H1 (cell line): ENCODE measurements at regions not wholly inside any gene's neighbourhood (a gene's known extent, or its start where the extent isn't known, plus 50 kb on each side); places are given as distances from the start of the nearest gene placed in this dataset.

Source experiments
- CTCF ChIA-PET: fragments of 300-600 bp; sonication (Branson Sonifier 250); formaldehyde crosslinking; loops from one replicate; lab custom pipeline; 2021; ENCODE audit not compliant: partially characterized antibody; lab: Charles Lee
- POLR2A ChIA-PET: fragments of 300-600 bp; sonication (Branson Sonifier 250); formaldehyde crosslinking; loops from one replicate; lab custom pipeline; 2021; ENCODE audit warnings: inconsistent platforms; ENCODE audit not compliant: partially characterized antibody; lab: Charles Lee
- DNase-seq, 2 experiments: peaks; one replicate each; pipeline versions ENCODE4 v3.0.0 to v3.0.0-alpha.2; 2010 to 2022; ENCODE audit warnings: low spot score in 2 of 2, low read depth in 1 of 2, mixed read lengths in 1 of 2
- FAIRE-seq: peaks from 2 replicates; lab custom pipeline; 2011; peaks lifted over from hg19 to GRCh38; lab: Jason Lieb, UNC
- H2AFZ ChIP-seq: 2 replicates; pipeline ENCODE4 v1.8.1; 2012; ENCODE audit warnings: low read length, inconsistent platforms
- H2AK5ac ChIP-seq: 2 replicates; pipeline ENCODE4 v1.6.1; 2013; ENCODE audit warnings: low read depth, low read length
- H2BK120ac ChIP-seq: replicated peaks from 2 replicates; pipeline ENCODE3; 2013; ENCODE audit warnings: low read depth, low read length, inconsistent platforms
- H2BK12ac ChIP-seq: 2 replicates; pipeline ENCODE4 v1.6.1; 2013; ENCODE audit warnings: low read depth, low read length
- H2BK15ac ChIP-seq: 2 replicates; pipeline ENCODE4 v1.6.1; 2013; ENCODE audit warnings: low read length
- H2BK20ac ChIP-seq: 2 replicates; pipeline ENCODE4 v1.6.1; 2013; ENCODE audit warnings: low read length
- H2BK5ac ChIP-seq: 2 replicates; pipeline ENCODE4 v1.6.1; 2013; ENCODE audit warnings: low read depth, low read length
- H3K14ac ChIP-seq: 2 replicates; pipeline ENCODE4 v1.6.1; 2013; ENCODE audit warnings: inconsistent platforms; ENCODE audit not compliant: insufficient read length
- H3K18ac ChIP-seq: 2 replicates; pipeline ENCODE4 v1.6.1; 2013; ENCODE audit warnings: low read length; ENCODE audit errors: extremely low read depth
- H3K23ac ChIP-seq: 2 replicates; pipeline ENCODE4 v1.6.1; 2013; ENCODE audit warnings: inconsistent platforms; ENCODE audit not compliant: insufficient read length
- H3K23me2 ChIP-seq: 2 replicates; pipeline ENCODE4 v1.6.1; 2013; ENCODE audit warnings: low read depth, low read length
- H3K27ac ChIP-seq: 2 replicates; pipeline ENCODE4 v1.6.1; 2011; ENCODE audit warnings: low read depth, low read length, inconsistent platforms
- H3K27me3 ChIP-seq, 4 experiments: replicated peaks in 1 of 4; 1 replicate in 1 of 4; 2 replicates in 3 of 4; pipeline versions ENCODE4 v1.6.1 to v1.8.1; 2011 to 2013; ENCODE audit warnings: low read length in 3 of 4, mild to moderate bottlenecking in 3 of 4, inconsistent platforms in 2 of 4, mixed read lengths in 2 of 4, moderate library complexity in 1 of 4; ENCODE audit not compliant: control insufficient read depth in 3 of 4, insufficient read depth in 3 of 4; ENCODE audit errors: extremely low read depth in 1 of 4
- H3K36me3 ChIP-seq, 4 experiments: 2 replicates each; pipeline versions ENCODE4 v1.6.1 to v1.8.1; 2011 to 2013; ENCODE audit warnings: mild to moderate bottlenecking in 4 of 4, low read length in 3 of 4, moderate library complexity in 2 of 4, control low read depth in 1 of 4, inconsistent platforms in 1 of 4; ENCODE audit not compliant: insufficient read depth in 4 of 4, control insufficient read depth in 2 of 4
- H3K4ac ChIP-seq: replicated peaks from 2 replicates; pipeline ENCODE3; 2013; ENCODE audit warnings: low read length, low read depth, mixed read lengths, inconsistent platforms; ENCODE audit not compliant: insufficient read length
- H3K4me1 ChIP-seq, 4 experiments: replicated peaks in 1 of 4; 1 replicate in 1 of 4; 2 replicates in 3 of 4; pipeline versions ENCODE4 v1.6.1 to v1.8.1; 2011 to 2013; ENCODE audit warnings: low read length in 3 of 4, inconsistent platforms in 2 of 4, mixed read lengths in 1 of 4; ENCODE audit not compliant: insufficient read depth in 4 of 4, control insufficient read depth in 3 of 4
- H3K4me2 ChIP-seq, 2 experiments: 2 replicates each; pipeline versions ENCODE4 v1.6.1 to v1.8.1; 2011 to 2013; ENCODE audit warnings: low read depth in 2 of 2, low read length in 2 of 2, control low read depth in 1 of 2, inconsistent platforms in 1 of 2, mild to moderate bottlenecking in 1 of 2; ENCODE audit not compliant: insufficient read depth in 1 of 2
- H3K4me3 ChIP-seq, 4 experiments: fragments of 200-600, 300-600 bp in 1 of 4; sonication (generic), shearing (Covaris generic), sonication (Bioruptor Twin) in 1 of 4; 2 replicates each; pipeline versions ENCODE4 v1.5.1 to v1.8.1; 2011 to 2016; ENCODE audit warnings: low read length in 4 of 4, low read depth in 3 of 4, control low read depth in 2 of 4, inconsistent platforms in 2 of 4, mild to moderate bottlenecking in 2 of 4, mixed read lengths in 1 of 4, moderate library complexity in 1 of 4; ENCODE audit not compliant: insufficient read depth in 2 of 4; ENCODE audit errors: extremely low read depth in 1 of 4
- H3K56ac ChIP-seq: replicated peaks from 2 replicates; pipeline ENCODE3; 2013; ENCODE audit warnings: low read depth, mild to moderate bottlenecking, mixed read lengths, low read length, inconsistent platforms; ENCODE audit not compliant: insufficient read length
- H3K79me1 ChIP-seq: 2 replicates; pipeline ENCODE4 v1.6.1; 2013; ENCODE audit warnings: low read depth, low read length, control low read depth
- H3K79me2 ChIP-seq, 2 experiments: 2 replicates each; pipeline versions ENCODE4 v1.6.1 to v1.8.1; 2012 to 2013; ENCODE audit warnings: low read length in 2 of 2, mild to moderate bottlenecking in 2 of 2, inconsistent platforms in 1 of 2; ENCODE audit not compliant: insufficient read depth in 2 of 2, control insufficient read depth in 1 of 2
- H3K9ac ChIP-seq, 4 experiments: replicated peaks in 1 of 4; 1 replicate in 1 of 4; 2 replicates in 3 of 4; pipeline versions ENCODE4 v1.6.1 to v1.8.1; 2011 to 2013; ENCODE audit warnings: low read depth in 3 of 4, low read length in 3 of 4, control low read depth in 2 of 4, mild to moderate bottlenecking in 2 of 4, moderate library complexity in 2 of 4, inconsistent platforms in 1 of 4; ENCODE audit errors: extremely low read depth in 1 of 4
- H3K9me3 ChIP-seq, 2 experiments: 2 replicates each; pipeline versions ENCODE4 v1.6.1 to v1.8.1; 2012 to 2013; ENCODE audit warnings: mild to moderate bottlenecking in 2 of 2, moderate library complexity in 2 of 2, control low read depth in 1 of 2, inconsistent platforms in 1 of 2, low read depth in 1 of 2, low read length in 1 of 2, mixed read lengths in 1 of 2; ENCODE audit not compliant: insufficient read depth in 2 of 2
- H4K20me1 ChIP-seq, 2 experiments: replicated peaks in 1 of 2; 2 replicates each; pipeline versions ENCODE3 to v1.8.1; 2011 to 2013; ENCODE audit warnings: inconsistent platforms in 2 of 2, low read length in 2 of 2, mild to moderate bottlenecking in 1 of 2; ENCODE audit not compliant: insufficient read depth in 2 of 2, control insufficient read depth in 1 of 2
- H4K5ac ChIP-seq: 2 replicates; pipeline ENCODE4 v1.6.1; 2013; ENCODE audit warnings: low read length, low read depth, mixed read lengths, inconsistent platforms; ENCODE audit not compliant: insufficient read length
- H4K8ac ChIP-seq: 2 replicates; pipeline ENCODE4 v1.8.0; 2013; ENCODE audit warnings: mild to moderate bottlenecking, moderate library complexity, low read length, inconsistent platforms; ENCODE audit not compliant: insufficient read depth; ENCODE audit errors: extremely low read depth
- H4K91ac ChIP-seq: replicated peaks from 2 replicates; pipeline ENCODE3; 2013; ENCODE audit warnings: low read length, mixed read lengths, inconsistent platforms; ENCODE audit not compliant: insufficient read length
- CHD1 ChIP-seq: IDR thresholded peaks from 2 replicates; pipeline ENCODE4 v1.6.1; 2012; ENCODE audit warnings: low read depth, low read length, improper control_type of control experiment
- SIN3A ChIP-seq, 2 experiments: IDR thresholded peaks in 1 of 2; conservative IDR thresholded peaks in 1 of 2; 2 replicates each; pipeline ENCODE4 v1.6.1; 2011 to 2012; ENCODE audit warnings: low read length in 2 of 2, improper control_type of control experiment in 1 of 2, low read depth in 1 of 2, mild to moderate bottlenecking in 1 of 2
- WGBS, 2 experiments: shearing (Covaris generic) in 1 of 2; methylation state at CpG; one replicate each; pipeline versions ENCODE4 v1.1.6 to v1.1.7; 2013 to 2015; ENCODE audit warnings: low lambda C conversion rate in 2 of 2, mixed read lengths in 2 of 2, inconsistent platforms in 1 of 2, low coverage in 1 of 2, missing lambda C conversion rate in 1 of 2; ENCODE audit not compliant: insufficient replicate concordance in 2 of 2, insufficient coverage in 1 of 2, insufficient read length in 1 of 2; ENCODE audit errors: extremely low coverage in 1 of 2, missing lambda C conversion rate in 1 of 2; 5-methylcytosine and 5-hydroxymethylcytosine counted together

GRCh38 chr10:1851762-1852161 is 114.4 kb upstream of the ADARB2 start:
- Histone ChIP-seq H3K36me3 (no peaks in the 10 kb centered on the region), H3K18ac (no peak overlapping the region), H4K20me1 (no peaks in the 10 kb centered on the region), H2BK12ac (no peak overlapping the region), H4K5ac (no peak overlapping the region), H3K4ac (no peak overlapping the region), H3K4me3 (no peak overlapping the region), H3K27ac (no peak overlapping the region), H3K4me2 (no peak overlapping the region), H3K27me3 (no peaks in the 10 kb centered on the region), H3K23ac (no peak overlapping the region), H2AFZ (no peak overlapping the region), H3K4me1 (no peaks in the 10 kb centered on the region), H3K9me3 (no peaks in the 10 kb centered on the region), H3K14ac (no peak overlapping the region), H2BK15ac (no peak overlapping the region), H3K56ac (no peak overlapping the region), H4K91ac (no peak overlapping the region), H3K23me2 (no peaks in the 10 kb centered on the region; the same call in 1 of the 2 replicates), H2BK120ac (no peak overlapping the region), H2BK20ac (no peak overlapping the region), H2AK5ac (no peak overlapping the region), H3K79me2 (no peaks in the 10 kb centered on the region), H4K8ac (no peak overlapping the region), H2BK5ac (no peak overlapping the region), H3K79me1 (no peaks in the 10 kb centered on the region), H3K9ac (no peak overlapping the region)
- TF ChIP-seq CHD1 = no peak
- no peak for TF ChIP-seq SIN3A (conservative IDR thresholded peaks at IDR 0.05 in 1 of 2, IDR thresholded peaks at IDR 0.05 in 1 of 2; ENCODE audit: low read depth in 1 of 2, low read length in 2 of 2)
- DNase-seq (no peak), FAIRE-seq (no peak)
- ChIA-PET POLR2A (no interaction called here), CTCF (no interaction called here)
- WGBS, 2 experiments = 95% methylated on average over 8 of the region's 8 CpGs; no CpG with 5 or more reads in 1 of the 2 experiments
